ENCODE measurements at regions not wholly inside any gene's neighbourhood (a gene's known extent, or its start where the extent isn't known, plus 50 kb on each side); places are given as distances from the start of the nearest gene placed in this dataset.

DNA sequence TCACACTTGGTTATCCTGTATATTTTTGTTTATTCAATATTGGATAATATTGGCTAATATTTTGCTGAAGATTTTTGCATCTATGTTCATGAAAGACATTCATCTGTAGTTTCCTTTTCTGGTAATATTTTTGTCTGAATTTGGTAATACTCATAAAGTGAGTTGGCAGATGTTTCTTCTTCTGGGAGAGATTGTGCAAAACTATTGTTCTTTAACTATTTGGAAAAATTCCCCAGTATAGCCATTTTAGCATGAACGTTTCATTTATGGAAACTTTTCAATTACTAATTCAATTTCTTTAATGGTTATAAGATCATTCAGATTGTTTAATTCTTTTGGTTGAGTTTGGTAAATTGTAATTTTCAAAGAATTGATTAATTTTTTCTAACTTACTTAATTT lies 560.8 kb upstream of the FZD8 start:
- ChIA-PET CTCF (ENCODE audit: partially characterized antibody) (no interaction called here), POLR2A (ENCODE audit: partially characterized antibody) (no interaction called here)

More for the DNA sequence above, 560.8 kb upstream of the FZD8 start:
- WGBS, 2 experiments (ENCODE audit: extremely low coverage in 1 of 2, insufficient coverage in 1 of 2, insufficient read length in 1 of 2, insufficient replicate concordance in 2 of 2, low coverage in 1 of 2, low lambda C conversion rate in 2 of 2, missing lambda C conversion rate in 1 of 2) = 83% methylated on average over 1 of the region's 1 CpG; no CpG with 5 or more reads in 1 of the 2 experiments
- no peak overlapping the region for H2AK5ac ChIP-seq (ENCODE audit: low read depth, low read length)
- H2BK20ac ChIP-seq (ENCODE audit: low read length) = no peak overlapping the region
- H2BK15ac ChIP-seq (ENCODE audit: low read length) = no peak overlapping the region
- no peaks in the 10 kb centered on the region for H3K4me1 ChIP-seq (replicated peaks in 1 of 4; ENCODE audit: control insufficient read depth in 3 of 4, insufficient read depth in 4 of 4, low read length in 3 of 4)
- no peaks in the 10 kb centered on the region for H3K23me2 ChIP-seq (ENCODE audit: low read depth, low read length)
- H3K4me3 ChIP-seq (ENCODE audit: extremely low read depth in 1 of 4, insufficient read depth in 2 of 4, low read depth in 3 of 4, low read length in 4 of 4) = no peak overlapping the region
- no peak overlapping the region for H3K9ac ChIP-seq (replicated peaks in 1 of 4; ENCODE audit: extremely low read depth in 1 of 4, low read depth in 3 of 4, low read length in 3 of 4)
- no peaks in the 10 kb centered on the region for H3K27me3 ChIP-seq (replicated peaks in 1 of 4; ENCODE audit: control insufficient read depth in 3 of 4, extremely low read depth in 1 of 4, insufficient read depth in 3 of 4, low read length in 3 of 4)
- H3K79me2 ChIP-seq (ENCODE audit: control insufficient read depth in 1 of 2, insufficient read depth in 2 of 2, low read length in 2 of 2) = no peaks in the 10 kb centered on the region
- H3K4me2 ChIP-seq (ENCODE audit: insufficient read depth in 1 of 2, low read depth in 2 of 2, low read length in 2 of 2) = no peak overlapping the region
- no peak overlapping the region for H2BK12ac ChIP-seq (ENCODE audit: low read depth, low read length)
- H3K23ac ChIP-seq (ENCODE audit: insufficient read length) = no peak overlapping the region
- H3K18ac ChIP-seq (ENCODE audit: extremely low read depth, low read length) = no peak overlapping the region
- H4K8ac ChIP-seq (ENCODE audit: extremely low read depth, insufficient read depth, low read length) = no peak overlapping the region
- H2AFZ ChIP-seq (ENCODE audit: low read length) = no peak overlapping the region
- H3K56ac ChIP-seq (replicated peaks; ENCODE audit: insufficient read length, low read depth, low read length) = no peak overlapping the region
- DNase-seq (ENCODE audit: low read depth in 1 of 2, low spot score in 2 of 2) (no peak), FAIRE-seq (no peak)
- no peak overlapping the region for H3K4ac ChIP-seq (replicated peaks; ENCODE audit: insufficient read length, low read depth, low read length)
- no peak overlapping the region for H3K14ac ChIP-seq (ENCODE audit: insufficient read length)
- peaks cover 4 to 8% of the 10 kb centered on the region in 2 experiments; a peak in 2 of 4 replicates for H3K9me3 ChIP-seq (ENCODE audit: insufficient read depth in 2 of 2, low read depth in 1 of 2, low read length in 1 of 2)
- H3K36me3 ChIP-seq (ENCODE audit: control insufficient read depth in 2 of 4, insufficient read depth in 4 of 4, low read length in 3 of 4) = peaks cover 0 to 6% (median 0%) of the 10 kb centered on the region in 4 experiments; a peak in 1 of 8 replicates
- no peak overlapping the region for H2BK120ac ChIP-seq (replicated peaks; ENCODE audit: low read depth, low read length)
- H3K27ac ChIP-seq (ENCODE audit: low read depth, low read length) = no peak overlapping the region
- no peak overlapping the region for H4K91ac ChIP-seq (replicated peaks; ENCODE audit: insufficient read length, low read length)
- TF ChIP-seq, protein P1, sequence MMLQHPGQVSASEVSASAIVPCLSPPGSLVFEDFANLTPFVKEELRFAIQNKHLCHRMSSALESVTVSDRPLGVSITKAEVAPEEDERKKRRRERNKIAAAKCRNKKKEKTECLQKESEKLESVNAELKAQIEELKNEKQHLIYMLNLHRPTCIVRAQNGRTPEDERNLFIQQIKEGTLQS (IDR thresholded peaks at IDR 0.05; ENCODE audit: insufficient read depth, low read depth, low read length) = no peak
- TF ChIP-seq JUND (IDR thresholded peaks at IDR 0.05; ENCODE audit: low read length) = no peak
- TF ChIP-seq BRCA1 (IDR thresholded peaks at IDR 0.05; ENCODE audit: low read depth, low read length) = no peak
- no peak for TF ChIP-seq SAP30 (IDR thresholded peaks at IDR 0.05; ENCODE audit: insufficient read depth, insufficient replicate concordance, low read length)
- no peak for TF ChIP-seq RNF2 (IDR thresholded peaks at IDR 0.05; ENCODE audit: borderline replicate concordance, low read depth, low read length, missing control alignments, poor library complexity, severe bottlenecking)
- no peak for TF ChIP-seq NRF1 (IDR thresholded peaks at IDR 0.05; ENCODE audit: low read depth, low read length)
- no peak overlapping the region for H4K5ac ChIP-seq (ENCODE audit: insufficient read length, low read depth, low read length)
- H3K79me1 ChIP-seq (ENCODE audit: low read depth, low read length) = no peaks in the 10 kb centered on the region
- H2BK5ac ChIP-seq (ENCODE audit: low read depth, low read length) = no peak overlapping the region
- H4K20me1 ChIP-seq (replicated peaks in 1 of 2; ENCODE audit: control insufficient read depth in 1 of 2, insufficient read depth in 2 of 2, low read length in 2 of 2) = no peaks in the 10 kb centered on the region
